ENCODE measurements at regions not wholly inside any gene's neighbourhood (a gene's known extent, or its start where the extent isn't known, plus 50 kb on each side); places are given as distances from the start of the nearest gene placed in this dataset.
A peak's percentile ranks its signal among the peaks of the same experiment; 100 is the strongest.

- Histone ChIP-seq H4K20me1 (ENCODE audit: insufficient read depth, low read length) (no peaks in the 10 kb centered on the region), H3K4me2 (ENCODE audit: low read depth, low read length) (no peak overlapping the region; the same call in 1 of the 2 replicates), H3K79me2 (ENCODE audit: insufficient read depth, low read length) (no peaks in the 10 kb centered on the region), H3K27ac (ENCODE audit: extremely low read length, insufficient read depth, low read length) (no peak overlapping the region), H2AFZ (ENCODE audit: low read length) (no peak overlapping the region), H3K9ac (ENCODE audit: insufficient read depth, low read depth, low read length) (no peak overlapping the region), H3K36me3 (replicated peaks in 1 of 2; ENCODE audit: control insufficient read depth in 1 of 2, insufficient read depth in 2 of 2, low read length in 2 of 2) (no peaks in the 10 kb centered on the region), H3K9me3 (ENCODE audit: low read length) (no peaks in the 10 kb centered on the region), H3K4me3 (replicated peaks in 1 of 3; ENCODE audit: insufficient read depth in 1 of 3, low read depth in 2 of 3, low read length in 3 of 3) (no peak overlapping the region), H3K4me1 (ENCODE audit: insufficient read depth, low read length) (peaks cover 14% of the 10 kb centered on the region; the same call in 1 of the 2 replicates), H3K27me3 (ENCODE audit: control insufficient read depth in 1 of 2, insufficient read depth in 2 of 2, low read length in 2 of 2) (no peaks in the 10 kb centered on the region)
- ChIA-PET CTCF (ENCODE audit: low intra/inter-chr PET ratio, low total read pairs) (no interaction called here), POLR2A (no interaction called here)
- DNase-seq (ENCODE audit: low spot score) (peak; percentile 18), ATAC-seq (no peak), FAIRE-seq (no peak)
- WGBS (ENCODE audit: low lambda C conversion rate): 42% methylated on average over 3 of the region's 3 CpGs
- TF ChIP-seq ZBTB43 (CRISPR knock-in tag; conservative IDR thresholded peaks at IDR 0.05) (no peak), ELF3 (CRISPR knock-in tag; IDR thresholded peaks at IDR 0.05) (peak; percentile 49; the same call in 1 of the 2 replicates)
- BruUV-seq (replicated peaks): no TSS peak
- in situ Hi-C loops (cut with HindIII; ENCODE audit: extremely low pct_ligation_motif_present, low pct_unique_long_range_greater_than_20kb): loop anchor here (25.0 kb wide), 1 partner anchor 573 kb away; no protein-coding TSS in a partner anchor
- intact Hi-C loops (cut with micrococcal nuclease; ENCODE audit: unreplicated experiment): no loop called here
These were observed 332.7 kb downstream of the RAPGEF2 start for GRCh38 chr4:159435561-159436023.

GRCh38 chr4:159443975-159444374 lies 341.1 kb downstream of the RAPGEF2 start:
- POLR2A ChIA-PET: no interaction called here
- intact Hi-C loops (cut with micrococcal nuclease; ENCODE audit: unreplicated experiment): no loop called here
- TF ChIP-seq KLF11 (CRISPR knock-in tag; IDR thresholded peaks at IDR 0.05) (no peak), IRF1 (CRISPR knock-in tag; IDR thresholded peaks at IDR 0.05; ENCODE audit: low read depth) (no peak), DRAP1 (CRISPR knock-in tag; IDR thresholded peaks at IDR 0.05) (no peak), TBX2 (CRISPR knock-in tag; IDR thresholded peaks at IDR 0.05; ENCODE audit: borderline replicate concordance) (no peak), TMF1 (CRISPR knock-in tag; IDR thresholded peaks at IDR 0.05; ENCODE audit: low read depth) (no peak), TBX3 (IDR thresholded peaks at IDR 0.05; ENCODE audit: borderline replicate concordance) (no peak), DDIT3 (CRISPR knock-in tag; IDR thresholded peaks at IDR 0.05) (no peak), TRAFD1 (CRISPR knock-in tag; IDR thresholded peaks at IDR 0.05; ENCODE audit: borderline replicate concordance) (no peak), CBX1 (IDR thresholded peaks at IDR 0.05; ENCODE audit: low read depth) (no peak), MYC (CRISPR knock-in tag; IDR thresholded peaks at IDR 0.05; ENCODE audit: borderline replicate concordance) (no peak), ZC3H4 (CRISPR knock-in tag; IDR thresholded peaks at IDR 0.05; ENCODE audit: borderline replicate concordance) (no peak), KDM5A (IDR thresholded peaks at IDR 0.05; ENCODE audit: borderline replicate concordance, low read length) (no peak)

More at GRCh38 chr4:159443975-159444374, 341.1 kb downstream of the RAPGEF2 start:
- H3K4me3 ChIP-seq (replicated peaks in 1 of 3; ENCODE audit: insufficient read depth in 1 of 3, low read depth in 2 of 3, low read length in 3 of 3): no peak overlapping the region
- no peaks in the 10 kb centered on the region for H3K36me3 ChIP-seq (replicated peaks in 1 of 2; ENCODE audit: control insufficient read depth in 1 of 2, insufficient read depth in 2 of 2, low read length in 2 of 2)
- H3K27me3 ChIP-seq (ENCODE audit: control insufficient read depth in 1 of 2, insufficient read depth in 2 of 2, low read length in 2 of 2): no peaks in the 10 kb centered on the region
- H3K9ac ChIP-seq (ENCODE audit: insufficient read depth, low read depth, low read length): no peak overlapping the region
- H3K27ac ChIP-seq (ENCODE audit: extremely low read length, insufficient read depth, low read length): no peak overlapping the region
- no peak for DNase-seq (ENCODE audit: low spot score)
- H3K4me1 ChIP-seq (ENCODE audit: insufficient read depth, low read length): peaks cover 6% of the 10 kb centered on the region; the same call in 1 of the 2 replicates
- no peak for FAIRE-seq
- H2AFZ ChIP-seq (ENCODE audit: low read length): no peak overlapping the region
- BruUV-seq (replicated peaks): no TSS peak
- no peak overlapping the region for H3K4me2 ChIP-seq (ENCODE audit: low read depth, low read length)
- 58% methylated on average over 3 of the region's 3 CpGs for WGBS (ENCODE audit: low lambda C conversion rate)
- in situ Hi-C loops (cut with HindIII; ENCODE audit: extremely low pct_ligation_motif_present, low pct_unique_long_range_greater_than_20kb): loop anchor here (25.0 kb wide), 1 partner anchor 582 kb away; no protein-coding TSS in a partner anchor
- CTCF ChIA-PET (ENCODE audit: low intra/inter-chr PET ratio, low total read pairs): no interaction called here
- no peaks in the 10 kb centered on the region for H3K79me2 ChIP-seq (ENCODE audit: insufficient read depth, low read length)
- no peaks in the 10 kb centered on the region for H4K20me1 ChIP-seq (ENCODE audit: insufficient read depth, low read length)
- H3K9me3 ChIP-seq (ENCODE audit: low read length): no peaks in the 10 kb centered on the region
- ATAC-seq: no peak
